NCI-H1105 treated with DMSO at 0.1 percent for 48 hours (cell line): ENCODE measurements at regions not wholly inside any gene's neighbourhood (a gene's known extent, or its start where the extent isn't known, plus 50 kb on each side); places are given as distances from the start of the nearest gene placed in this dataset.
"Not testable (repeated sequence)": the region's sequence is repeated elsewhere in the genome, so short reads cannot be mapped to it uniquely, and the experiment has no call there.

Experiments
- DNase-seq: peaks from one replicate; lab custom pipeline; 2025; lab: John Stamatoyannopoulos, UW

GRCh38 chr18:30929718-30930117 lies 112.8 kb downstream of the DSC3 start:
- no peak for DNase-seq

GRCh38 chr18:30929065-30929464 lies 113.5 kb downstream of the DSC3 start:
- DNase-seq: no peak

GRCh38 chr18:30927517-30928075 lies 114.9 kb downstream of the DSC3 start:
- DNase-seq: no peak

GRCh38 chr18:30927042-30927441 lies 115.5 kb downstream of the DSC3 start:
- no peak for DNase-seq

- DNase-seq: no peak
These were observed 116.7 kb downstream of the DSC3 start for GRCh38 chr18:30925795-30926194.

- no peak for DNase-seq
These were observed 121.8 kb downstream of the DSC3 start for GRCh38 chr18:30920757-30921156.

GRCh38 chr18:30920351-30920750 lies 122.2 kb downstream of the DSC3 start:
- no peak for DNase-seq

GRCh38 chr18:30917651-30918050 lies 124.9 kb downstream of the DSC3 start:
- DNase-seq: no peak

- DNase-seq: peak; percentile 25
These were observed 127.1 kb downstream of the DSC3 start for GRCh38 chr18:30915336-30915988.

- no peak for DNase-seq
These were observed 134.2 kb downstream of the DSC3 start for GRCh38 chr18:30908381-30908780.

GRCh38 chr18:30903566-30903965 lies 139.0 kb downstream of the DSC3 start:
- DNase-seq: no peak

GRCh38 chr18:30889519-30890301 lies 152.8 kb downstream of the DSC3 start:
- DNase-seq: peak; percentile 51

GRCh38 chr18:30888344-30888743 lies 154.2 kb downstream of the DSC3 start:
- no peak for DNase-seq

GRCh38 chr18:30886998-30887397 lies 155.5 kb downstream of the DSC3 start:
- DNase-seq: no peak

GRCh38 chr18:30870466-30870865 lies 172.1 kb downstream of the DSC3 start:
- no peak for DNase-seq

GRCh38 chr18:30862900-30863299 lies 179.6 kb downstream of the DSC3 start:
- DNase-seq: no peak

- no peak for DNase-seq
These were observed 181.8 kb downstream of the DSC3 start for GRCh38 chr18:30860741-30861140.

- DNase-seq: no peak
These were observed 183.5 kb downstream of the DSC3 start for GRCh38 chr18:30859036-30859435.

- no peak for DNase-seq
These were observed 184.0 kb downstream of the DSC3 start for GRCh38 chr18:30858560-30858959.

GRCh38 chr18:30855762-30856161 lies 186.8 kb downstream of the DSC3 start:
- no peak for DNase-seq

GRCh38 chr18:30852980-30853379 lies 189.6 kb downstream of the DSC3 start:
- DNase-seq: peak; percentile 89

- no peak for DNase-seq
These were observed 190.0 kb downstream of the DSC3 start for GRCh38 chr18:30852541-30852940.

- not testable (repeated sequence) for DNase-seq
These were observed 203.4 kb downstream of the DSC3 start for GRCh38 chr18:30839056-30839561.
